GM06990 (cell line): ENCODE measurements at regions not wholly inside any gene's neighbourhood (a gene's known extent, or its start where the extent isn't known, plus 50 kb on each side); places are given as distances from the start of the nearest gene placed in this dataset.

Experiments used
- DNase-seq: peaks from one replicate; pipeline ENCODE4 v3.0.0-alpha.2; 2011; ENCODE audit not compliant: insufficient read length; ENCODE audit errors: extremely low read depth
- H3K27me3 ChIP-seq: replicated peaks from 2 replicates; pipeline ENCODE4 v1.6.0; 2011; ENCODE audit warnings: low read length; ENCODE audit not compliant: control insufficient read depth, insufficient read depth
- H3K36me3 ChIP-seq: 2 replicates; pipeline ENCODE4 v1.5.1; 2011; ENCODE audit warnings: low read length; ENCODE audit not compliant: control insufficient read depth, insufficient read depth
- H3K4me3 ChIP-seq: replicated peaks from 2 replicates; pipeline ENCODE4 v1.5.1; 2011; ENCODE audit warnings: low read depth, mild to moderate bottlenecking, control low read depth, low read length
- CTCF ChIP-seq: IDR thresholded peaks from 2 replicates; pipeline ENCODE4 v1.5.1; 2011; ENCODE audit warnings: low read length, control low read depth, mild to moderate bottlenecking, inconsistent platforms; ENCODE audit not compliant: insufficient read depth, poor library complexity, severe bottlenecking

DNA sequence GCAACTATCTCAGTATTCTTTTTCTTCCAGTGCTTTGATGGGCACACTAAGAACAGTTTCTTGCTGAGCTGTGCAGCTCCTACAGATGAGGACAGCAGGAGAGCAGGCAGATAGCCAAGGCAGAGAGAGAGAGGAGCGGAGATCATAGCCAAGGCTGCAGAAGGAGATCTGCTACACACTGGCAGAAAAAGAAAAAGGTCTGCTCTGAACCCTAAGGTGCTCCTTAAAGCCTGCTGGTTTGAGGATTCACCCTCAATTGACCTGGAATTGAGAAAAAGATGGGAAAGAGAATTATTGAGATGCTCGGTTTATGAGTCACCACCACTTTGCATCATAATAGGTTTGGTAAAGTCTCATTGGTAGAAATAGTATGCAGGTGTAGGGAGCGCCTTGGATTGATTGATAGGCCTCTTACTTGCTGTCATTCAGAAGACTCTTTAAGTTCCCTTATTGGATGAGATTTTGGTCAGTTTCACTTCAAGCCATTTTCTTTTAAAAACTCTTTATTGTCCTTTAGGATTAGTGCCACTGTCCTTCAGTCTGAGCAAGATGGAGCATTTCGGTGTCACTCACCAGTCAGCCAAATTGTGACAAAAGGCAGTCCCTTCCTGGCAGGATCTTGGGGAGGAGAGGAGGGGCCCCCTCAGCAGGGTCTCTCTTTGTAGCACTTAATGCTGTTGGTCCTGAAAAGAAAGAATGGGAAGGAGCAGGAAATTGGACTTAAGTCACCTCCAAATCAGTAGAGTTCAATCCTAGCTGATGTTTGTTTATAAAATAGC is 685.0 kb downstream of the ADGRL2 start:
- Histone ChIP-seq H3K36me3 (no peaks in the 10 kb centered on the region), H3K27me3 (no peaks in the 10 kb centered on the region), H3K4me3 (no peak overlapping the region)
- no peak for DNase-seq
- no peak for TF ChIP-seq CTCF

GRCh38 chr1:82483146-82483545 is 682.4 kb downstream of the ADGRL2 start:
- TF ChIP-seq CTCF = no peak
- Histone ChIP-seq H3K27me3 (no peaks in the 10 kb centered on the region), H3K4me3 (no peak overlapping the region), H3K36me3 (no peaks in the 10 kb centered on the region)
- no peak for DNase-seq

- TF ChIP-seq CTCF = no peak
- Histone ChIP-seq H3K4me3 (no peak overlapping the region), H3K27me3 (no peaks in the 10 kb centered on the region), H3K36me3 (no peaks in the 10 kb centered on the region)
- DNase-seq = no peak
These were observed 678.2 kb downstream of the ADGRL2 start for GRCh38 chr1:82478916-82479315.

- no peak for TF ChIP-seq CTCF
- Histone ChIP-seq H3K27me3 (no peaks in the 10 kb centered on the region), H3K36me3 (no peaks in the 10 kb centered on the region), H3K4me3 (no peak overlapping the region)
- no peak for DNase-seq
These were observed 671.9 kb downstream of the ADGRL2 start for GRCh38 chr1:82472489-82473131.

DNA sequence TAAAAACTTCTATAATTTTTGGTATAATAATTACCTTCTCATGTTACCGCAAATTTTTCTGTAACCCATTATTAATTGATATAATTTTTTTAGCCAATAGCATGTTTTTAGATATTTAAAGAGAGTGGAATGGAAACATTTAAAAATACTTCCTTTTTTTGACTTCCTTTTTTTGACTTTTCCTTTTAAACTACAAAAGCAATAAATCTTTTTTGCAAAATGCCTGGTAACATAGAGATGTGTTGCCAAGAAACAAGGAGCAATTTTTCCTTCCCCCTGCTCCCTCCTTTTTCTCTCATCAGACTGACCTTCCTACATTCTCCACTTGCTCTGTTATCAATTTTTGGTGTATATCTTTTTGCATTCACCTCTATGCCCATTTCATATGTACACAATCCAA is 666.2 kb downstream of the ADGRL2 start:
- no peak for TF ChIP-seq CTCF
- Histone ChIP-seq H3K4me3 (no peak overlapping the region), H3K27me3 (no peaks in the 10 kb centered on the region), H3K36me3 (no peaks in the 10 kb centered on the region)
- DNase-seq = no peak

DNA sequence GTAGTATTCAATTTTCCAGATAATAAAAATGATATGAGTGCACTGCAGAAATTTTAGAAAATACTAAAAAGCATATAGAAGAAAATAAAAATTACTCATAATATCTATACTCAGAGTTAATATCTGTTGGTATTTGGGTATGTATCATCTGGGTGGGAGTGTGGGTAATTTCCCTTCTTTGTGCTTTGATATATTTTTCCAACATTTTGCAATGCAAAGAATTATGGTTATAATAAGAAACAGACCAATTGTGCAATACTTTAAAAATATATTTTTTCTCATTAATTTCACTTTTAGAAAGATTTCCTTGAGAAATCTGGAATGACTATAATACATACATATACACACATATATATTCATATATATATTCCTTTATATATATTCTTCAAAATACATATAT is 665.7 kb downstream of the ADGRL2 start:
- no peaks in the 10 kb centered on the region for H3K27me3 ChIP-seq
- H3K36me3 ChIP-seq = no peaks in the 10 kb centered on the region
- TF ChIP-seq CTCF = no peak
- no peak overlapping the region for H3K4me3 ChIP-seq
- no peak for DNase-seq
